IMR-90 (cell line): ENCODE measurements at regions not wholly inside any gene's neighbourhood (a gene's known extent, or its start where the extent isn't known, plus 50 kb on each side); places are given as distances from the start of the nearest gene placed in this dataset.

ENCODE experiments used
- ATAC-seq: fragments of 200-7000 bp; cut with Tn5 transposase; 2 replicates; pipeline ENCODE4 v1.9.1; 2020; ENCODE audit warnings: low read depth, mild to moderate bottlenecking, moderate library complexity
- BruUV-seq: library from RNA; stranded (reverse); fragments of 400-500 nt; replicated peaks from 2 replicates; lab custom pipeline; 2021; lab: Mats Ljungman, UMichigan
- CTCF ChIA-PET: fragments of 300-600 bp; formaldehyde crosslinking; extraction: SDS; loops from one replicate; lab custom pipeline; 2021; ENCODE audit warnings: antibody characterized with exemption; lab: Yijun Ruan, JAX
- POLR2A ChIA-PET: fragments of 300-600 bp; sonication (Branson Sonifier 250); formaldehyde crosslinking; loops from one replicate; lab custom pipeline; 2022; ENCODE audit warnings: antibody characterized with exemption; ENCODE audit not compliant: unreplicated experiment; lab: Charles Lee
- DNase-seq: peaks from one replicate; pipeline ENCODE4 v3.0.0; 2013
- H2AFZ ChIP-seq: replicated peaks from 2 replicates; pipeline ENCODE3; 2013; ENCODE audit warnings: low read length, mild to moderate bottlenecking; ENCODE audit not compliant: poor library complexity
- H2AK5ac ChIP-seq: 2 replicates; pipeline ENCODE4 v1.6.1; 2013; ENCODE audit warnings: low read depth, low read length, inconsistent platforms
- H2AK9ac ChIP-seq: replicated peaks from 2 replicates; pipeline ENCODE3; 2013; ENCODE audit warnings: mild to moderate bottlenecking, low read depth, low read length, moderate library complexity; ENCODE audit not compliant: poor library complexity
- H2BK120ac ChIP-seq: 2 replicates; pipeline ENCODE4 v1.6.1; 2013; ENCODE audit warnings: low read depth, low read length, inconsistent platforms
- H2BK15ac ChIP-seq: 3 replicates; pipeline ENCODE4 v1.6.1; 2013; ENCODE audit warnings: low read depth, low read length, inconsistent platforms
- H2BK20ac ChIP-seq: 2 replicates; pipeline ENCODE4 v1.6.1; 2013; ENCODE audit warnings: low read depth, mild to moderate bottlenecking, inconsistent platforms, low read length, moderate library complexity
- H2BK5ac ChIP-seq: 2 replicates; pipeline ENCODE4 v1.6.1; 2013; ENCODE audit warnings: mild to moderate bottlenecking, low read depth, low read length, inconsistent platforms; ENCODE audit not compliant: poor library complexity, severe bottlenecking
- H3K14ac ChIP-seq: replicated peaks from 2 replicates; pipeline ENCODE4 v1.6.1; 2013; ENCODE audit warnings: low read depth, low read length, inconsistent platforms
- H3K18ac ChIP-seq: 2 replicates; pipeline ENCODE4 v1.6.1; 2013; ENCODE audit warnings: low read depth, low read length, control low read depth
- H3K23ac ChIP-seq: 2 replicates; pipeline ENCODE4 v1.6.1; 2013; ENCODE audit warnings: low read depth, low read length, inconsistent platforms
- H3K27ac ChIP-seq: 2 replicates; pipeline ENCODE4 v1.5.1; 2013; ENCODE audit warnings: mild to moderate bottlenecking, control low read depth, low read length; ENCODE audit not compliant: insufficient read depth
- H3K27me3 ChIP-seq: 2 replicates; pipeline ENCODE4 v1.6.1; 2013; ENCODE audit warnings: low read length; ENCODE audit not compliant: control insufficient read depth, insufficient read depth
- H3K36me3 ChIP-seq: 2 replicates; pipeline ENCODE4 v1.6.1; 2013; ENCODE audit warnings: low read length, mixed read lengths; ENCODE audit not compliant: control insufficient read depth, insufficient read depth
- H3K4ac ChIP-seq: 2 replicates; pipeline ENCODE4 v1.6.1; 2013; ENCODE audit warnings: low read depth, low read length, inconsistent platforms
- H3K4me1 ChIP-seq: 2 replicates; pipeline ENCODE4 v1.6.1; 2013; ENCODE audit warnings: low read length, mixed read lengths; ENCODE audit not compliant: control insufficient read depth, insufficient read depth
- H3K4me2 ChIP-seq: 2 replicates; pipeline ENCODE4 v1.6.1; 2013; ENCODE audit warnings: low read depth, mild to moderate bottlenecking, control low read depth, low read length, moderate library complexity
- H3K4me3 ChIP-seq: 2 replicates; pipeline ENCODE4 v1.5.1; 2013; ENCODE audit warnings: low read depth, mild to moderate bottlenecking, control low read depth, low read length, moderate library complexity; ENCODE audit not compliant: insufficient read depth
- H3K56ac ChIP-seq: 2 replicates; pipeline ENCODE4 v1.6.1; 2013; ENCODE audit warnings: low read length, inconsistent platforms; ENCODE audit not compliant: insufficient read depth; ENCODE audit errors: extremely low read depth
- H3K79me1 ChIP-seq, 2 experiments: 2 replicates each; pipeline ENCODE4 v1.6.1; 2013; ENCODE audit warnings: low read length in 2 of 2, inconsistent platforms in 1 of 2, low read depth in 1 of 2
- H3K9ac ChIP-seq: 2 replicates; pipeline ENCODE4 v1.6.1; 2013; ENCODE audit warnings: low read depth, low read length, control low read depth
- H3K9me1 ChIP-seq: 2 replicates; pipeline ENCODE4 v1.6.1; 2013; ENCODE audit warnings: low read length, inconsistent platforms; ENCODE audit not compliant: insufficient read depth
- H3K9me3 ChIP-seq: 2 replicates; pipeline ENCODE4 v1.6.1; 2013; ENCODE audit warnings: low read length; ENCODE audit not compliant: control insufficient read depth, insufficient read depth
- H4K20me1 ChIP-seq: 2 replicates; pipeline ENCODE4 v1.6.1; 2013; ENCODE audit warnings: low read length, inconsistent platforms; ENCODE audit not compliant: insufficient read depth
- H4K5ac ChIP-seq: 2 replicates; pipeline ENCODE4 v1.6.1; 2013; ENCODE audit warnings: mild to moderate bottlenecking, low read depth, low read length, control low read depth
- H4K8ac ChIP-seq, 2 experiments: 2 replicates each; pipeline ENCODE4 v1.6.1; 2013; ENCODE audit warnings: low read depth in 2 of 2, low read length in 2 of 2, control low read depth in 1 of 2, inconsistent platforms in 1 of 2
- H4K91ac ChIP-seq: 2 replicates; pipeline ENCODE4 v1.6.1; 2013; ENCODE audit warnings: low read depth, low read length, inconsistent platforms; ENCODE audit not compliant: insufficient read depth
- BHLHE40 ChIP-seq: fragments of 150-350 bp; IDR thresholded peaks from 2 replicates; pipeline ENCODE4 v1.6.1; 2016; ENCODE audit warnings: mild to moderate bottlenecking, low read depth, low read length
- CEBPB ChIP-seq: IDR thresholded peaks from 2 replicates; pipeline ENCODE4 v1.6.1; 2012; ENCODE audit warnings: low read depth, low read length, improper control_type of control experiment
- CHD1 ChIP-seq: IDR thresholded peaks from 2 replicates; pipeline ENCODE4 v1.6.1; 2012; ENCODE audit warnings: low read depth, low read length, improper control_type of control experiment
- FOS ChIP-seq: fragments of 150-350 bp; IDR thresholded peaks from 2 replicates; pipeline ENCODE4 v1.6.1; 2016; ENCODE audit warnings: low read depth, low read length
- MAFK ChIP-seq: IDR thresholded peaks from 2 replicates; pipeline ENCODE4 v1.6.1; 2012; ENCODE audit warnings: low read depth, low read length, improper control_type of control experiment
- MAZ ChIP-seq: IDR thresholded peaks from 2 replicates; pipeline ENCODE4 v1.6.1; 2012; ENCODE audit warnings: low read depth, mild to moderate bottlenecking, low read length, improper control_type of control experiment, moderate library complexity, borderline replicate concordance
- MXI1 ChIP-seq: IDR thresholded peaks from 2 replicates; pipeline ENCODE4 v1.6.1; 2012; ENCODE audit warnings: low read depth, mild to moderate bottlenecking, low read length, moderate library complexity, borderline replicate concordance
- NFE2L2 ChIP-seq: fragments of 150-350 bp; IDR thresholded peaks from 2 replicates; pipeline ENCODE4 v1.6.1; 2016; ENCODE audit warnings: low read depth, mild to moderate bottlenecking, low read length
- POLR2A ChIP-seq: IDR thresholded peaks from 2 replicates; pipeline ENCODE4 v1.6.1; 2012; ENCODE audit warnings: mild to moderate bottlenecking, low read depth, low read length
- RAD21 ChIP-seq: IDR thresholded peaks from 2 replicates; pipeline ENCODE4 v1.6.1; 2012; ENCODE audit warnings: low read length, improper control_type of control experiment
- RCOR1 ChIP-seq: IDR thresholded peaks from 2 replicates; pipeline ENCODE4 v1.6.1; 2012; ENCODE audit warnings: mild to moderate bottlenecking, low read length, improper control_type of control experiment; ENCODE audit not compliant: insufficient replicate concordance
- RFX5 ChIP-seq: IDR thresholded peaks from 2 replicates; pipeline ENCODE4 v1.8.0; 2012; ENCODE audit warnings: low read depth, mild to moderate bottlenecking, low read length, moderate library complexity
- SMC3 ChIP-seq: fragments of 150-350 bp; IDR thresholded peaks from 2 replicates; pipeline ENCODE4 v1.6.1; 2016; ENCODE audit warnings: low read depth, mild to moderate bottlenecking, antibody characterized with exemption, low read length, moderate library complexity
- WGBS, 2 experiments: methylation state at CpG; one replicate each; pipeline versions ENCODE4 v1.1.5 to v1.1.7; 2013; ENCODE audit warnings: missing lambda C conversion rate in 2 of 2; ENCODE audit not compliant: insufficient read length in 1 of 2; ENCODE audit errors: extremely low coverage in 2 of 2; 5-methylcytosine and 5-hydroxymethylcytosine counted together
- dilution Hi-C: fragments of 300-500 bp; cut with HindIII; formaldehyde crosslinking; loops from one replicate; pipeline ENCODE4 v1.14.3; 2018; ENCODE audit warnings: low sequenced_read_pairs; ENCODE audit not compliant: unreplicated experiment
- in situ Hi-C: fragments of 300-500 bp; cut with MboI; formaldehyde crosslinking; loops from 3 replicates; pipeline ENCODE4 v1.14.3; 2019; ENCODE audit warnings: low sequenced_read_pairs, inconsistent platforms, mixed read lengths
- intact Hi-C: fragments of 100-400 bp; cut with micrococcal nuclease; formaldehyde crosslinking; loops from 2 replicates; pipeline ENCODE4 v1.10.0; 2022
- TF ChIP-seq, protein P1 (sequence below): fragments of 150-350 bp; IDR thresholded peaks from 2 replicates; pipeline ENCODE4 v1.6.1; 2017; ENCODE audit warnings: mild to moderate bottlenecking, antibody characterized with exemption, low read length, low read depth
- TF ChIP-seq, protein P2 (sequence below): conservative IDR thresholded peaks from 2 replicates; pipeline ENCODE4 v1.5.1; 2012; ENCODE audit warnings: mild to moderate bottlenecking, low read depth, low read length, improper control_type of control experiment
- TF ChIP-seq, protein P3 (sequence below): fragments of 150-350 bp; IDR thresholded peaks from 2 replicates; pipeline ENCODE4 v1.6.1; 2016; ENCODE audit warnings: low read depth, mild to moderate bottlenecking, low read length, moderate library complexity, borderline replicate concordance

DNA sequence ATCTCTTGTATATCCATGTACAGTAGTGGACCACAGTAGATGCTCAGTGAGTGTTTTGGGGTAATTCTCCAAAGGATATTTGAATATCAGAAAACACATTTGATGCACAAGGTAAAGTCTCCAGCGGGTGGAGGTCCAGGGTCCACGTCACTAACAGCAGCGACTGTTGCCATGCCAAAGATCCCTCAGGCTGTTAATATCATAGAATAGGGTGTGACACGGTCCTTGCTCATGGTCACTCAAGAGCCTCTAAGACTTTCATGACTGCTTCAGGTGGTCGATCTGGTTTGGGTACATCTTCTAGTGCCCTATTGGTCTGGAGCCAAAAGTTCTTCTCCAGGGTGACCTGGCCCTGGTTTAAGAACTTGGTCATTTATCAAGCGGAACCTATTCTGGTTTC, 90.8 kb downstream of the OLIG3 start:
- Histone ChIP-seq H3K4me2 (no peak overlapping the region), H4K5ac (no peak overlapping the region), H3K14ac (no peak overlapping the region), H3K9me3 (no peaks in the 10 kb centered on the region), H3K79me1 (no peaks in the 10 kb centered on the region), H3K56ac (no peak overlapping the region), H3K27me3 (no peaks in the 10 kb centered on the region), H3K18ac (no peak overlapping the region), H3K4me1 (no peaks in the 10 kb centered on the region), H3K4me3 (no peak overlapping the region), H3K9me1 (no peaks in the 10 kb centered on the region), H2BK120ac (no peak overlapping the region), H2AK9ac (no peak overlapping the region), H3K36me3 (no peaks in the 10 kb centered on the region), H2AFZ (no peak overlapping the region), H2BK15ac (no peak overlapping the region), H2BK20ac (no peak overlapping the region), H3K23ac (no peak overlapping the region), H3K4ac (no peak overlapping the region), H4K20me1 (no peaks in the 10 kb centered on the region), H2AK5ac (no peak overlapping the region), H2BK5ac (no peak overlapping the region), H4K91ac (no peak overlapping the region), H3K27ac (no peak overlapping the region), H4K8ac (no peak overlapping the region), H3K9ac (no peak overlapping the region)
- dilution Hi-C loops: no loop called here
- in situ Hi-C loops: no loop called here
- DNase-seq (no peak), ATAC-seq (no peak)
- WGBS, 2 experiments: 52% methylated on average over 2 of the region's 6 CpGs; no CpG with 5 or more reads in 1 of the 2 experiments
- TF ChIP-seq, protein P1, sequence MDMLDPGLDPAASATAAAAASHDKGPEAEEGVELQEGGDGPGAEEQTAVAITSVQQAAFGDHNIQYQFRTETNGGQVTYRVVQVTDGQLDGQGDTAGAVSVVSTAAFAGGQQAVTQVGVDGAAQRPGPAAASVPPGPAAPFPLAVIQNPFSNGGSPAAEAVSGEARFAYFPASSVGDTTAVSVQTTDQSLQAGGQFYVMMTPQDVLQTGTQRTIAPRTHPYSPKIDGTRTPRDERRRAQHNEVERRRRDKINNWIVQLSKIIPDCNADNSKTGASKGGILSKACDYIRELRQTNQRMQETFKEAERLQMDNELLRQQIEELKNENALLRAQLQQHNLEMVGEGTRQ: no peak
- TF ChIP-seq CEBPB (no peak), MXI1 (no peak), RAD21 (no peak), MAFK (no peak), RFX5 (no peak), MAZ (no peak), SMC3 (no peak), RCOR1 (no peak), CHD1 (no peak), POLR2A (no peak), FOS (no peak), NFE2L2 (no peak), BHLHE40 (no peak)
- TF ChIP-seq, protein P2, sequence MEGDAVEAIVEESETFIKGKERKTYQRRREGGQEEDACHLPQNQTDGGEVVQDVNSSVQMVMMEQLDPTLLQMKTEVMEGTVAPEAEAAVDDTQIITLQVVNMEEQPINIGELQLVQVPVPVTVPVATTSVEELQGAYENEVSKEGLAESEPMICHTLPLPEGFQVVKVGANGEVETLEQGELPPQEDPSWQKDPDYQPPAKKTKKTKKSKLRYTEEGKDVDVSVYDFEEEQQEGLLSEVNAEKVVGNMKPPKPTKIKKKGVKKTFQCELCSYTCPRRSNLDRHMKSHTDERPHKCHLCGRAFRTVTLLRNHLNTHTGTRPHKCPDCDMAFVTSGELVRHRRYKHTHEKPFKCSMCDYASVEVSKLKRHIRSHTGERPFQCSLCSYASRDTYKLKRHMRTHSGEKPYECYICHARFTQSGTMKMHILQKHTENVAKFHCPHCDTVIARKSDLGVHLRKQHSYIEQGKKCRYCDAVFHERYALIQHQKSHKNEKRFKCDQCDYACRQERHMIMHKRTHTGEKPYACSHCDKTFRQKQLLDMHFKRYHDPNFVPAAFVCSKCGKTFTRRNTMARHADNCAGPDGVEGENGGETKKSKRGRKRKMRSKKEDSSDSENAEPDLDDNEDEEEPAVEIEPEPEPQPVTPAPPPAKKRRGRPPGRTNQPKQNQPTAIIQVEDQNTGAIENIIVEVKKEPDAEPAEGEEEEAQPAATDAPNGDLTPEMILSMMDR: no peak
- TF ChIP-seq, protein P3, sequence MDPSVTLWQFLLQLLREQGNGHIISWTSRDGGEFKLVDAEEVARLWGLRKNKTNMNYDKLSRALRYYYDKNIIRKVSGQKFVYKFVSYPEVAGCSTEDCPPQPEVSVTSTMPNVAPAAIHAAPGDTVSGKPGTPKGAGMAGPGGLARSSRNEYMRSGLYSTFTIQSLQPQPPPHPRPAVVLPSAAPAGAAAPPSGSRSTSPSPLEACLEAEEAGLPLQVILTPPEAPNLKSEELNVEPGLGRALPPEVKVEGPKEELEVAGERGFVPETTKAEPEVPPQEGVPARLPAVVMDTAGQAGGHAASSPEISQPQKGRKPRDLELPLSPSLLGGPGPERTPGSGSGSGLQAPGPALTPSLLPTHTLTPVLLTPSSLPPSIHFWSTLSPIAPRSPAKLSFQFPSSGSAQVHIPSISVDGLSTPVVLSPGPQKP: no peak
- ChIA-PET CTCF (no interaction called here), POLR2A (no interaction called here)
- BruUV-seq: no TSS peak
- intact Hi-C loops: no loop called here
